Epithelial cell of esophagus (primary cell): ENCODE measurements at regions not wholly inside any gene's neighbourhood (a gene's known extent, or its start where the extent isn't known, plus 50 kb on each side); places are given as distances from the start of the nearest gene placed in this dataset.
"Not testable (repeated sequence)": the region's sequence is repeated elsewhere in the genome, so short reads cannot be mapped to it uniquely, and the experiment has no call there.

Experiments used
- DNase-seq: peaks from one replicate; pipeline ENCODE4 v3.0.0; 2010; ENCODE audit warnings: low read depth
- H3K4me3 ChIP-seq: 2 replicates; pipeline ENCODE4 v1.5.1; 2011; ENCODE audit warnings: mild to moderate bottlenecking, low read length, control low read depth
- CTCF ChIP-seq: IDR thresholded peaks from 2 replicates; pipeline ENCODE4 v1.5.1; 2011; ENCODE audit warnings: low read depth, mild to moderate bottlenecking, low read length, control low read depth, inconsistent platforms; ENCODE audit not compliant: insufficient read depth; ENCODE audit errors: missing control alignments

- peak; percentile 42 for TF ChIP-seq CTCF
These were observed 127.7 kb downstream of the MTHFS start for GRCh38 chr15:79769069-79769481.

GRCh38 chr15:79769933-79770759 is 126.7 kb downstream of the MTHFS start:
- H3K4me3 ChIP-seq = no peak overlapping the region
- no peak for TF ChIP-seq CTCF
- no peak for DNase-seq

More at GRCh38 chr15:79769069-79769481, 127.7 kb downstream of the MTHFS start:
- no peak overlapping the region for H3K4me3 ChIP-seq
- peak; percentile 21 for DNase-seq

GRCh38 chr15:79773128-79773527 is 123.7 kb downstream of the MTHFS start:
- H3K4me3 ChIP-seq = no peak overlapping the region
- DNase-seq = no peak
- no peak for TF ChIP-seq CTCF

GRCh38 chr15:79775821-79776220 is 121.0 kb downstream of the MTHFS start:
- DNase-seq = no peak
- H3K4me3 ChIP-seq = no peak overlapping the region
- TF ChIP-seq CTCF = no peak

DNA sequence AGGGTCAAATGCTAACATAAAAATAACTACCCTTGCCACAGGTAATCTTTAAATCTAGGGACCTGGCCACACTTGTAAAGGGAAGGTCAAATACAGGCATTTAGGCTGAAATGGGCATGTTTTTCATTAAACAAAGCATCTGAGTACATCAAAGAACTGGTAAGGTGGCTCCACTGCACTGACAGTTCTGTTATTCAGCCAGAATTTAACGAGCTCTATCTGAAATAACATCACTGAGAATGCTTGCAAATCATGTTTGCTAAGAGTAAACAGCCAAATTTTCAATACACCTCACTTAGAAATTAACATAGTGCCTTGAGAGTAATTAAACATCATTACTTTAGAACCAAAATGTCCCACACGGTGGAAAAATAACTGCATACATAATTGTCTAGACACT is 118.9 kb downstream of the MTHFS start:
- no peak for TF ChIP-seq CTCF
- no peak for DNase-seq
- no peak overlapping the region for H3K4me3 ChIP-seq

GRCh38 chr15:79778378-79778990 is 118.3 kb downstream of the MTHFS start:
- TF ChIP-seq CTCF = no peak
- DNase-seq = no peak

DNA sequence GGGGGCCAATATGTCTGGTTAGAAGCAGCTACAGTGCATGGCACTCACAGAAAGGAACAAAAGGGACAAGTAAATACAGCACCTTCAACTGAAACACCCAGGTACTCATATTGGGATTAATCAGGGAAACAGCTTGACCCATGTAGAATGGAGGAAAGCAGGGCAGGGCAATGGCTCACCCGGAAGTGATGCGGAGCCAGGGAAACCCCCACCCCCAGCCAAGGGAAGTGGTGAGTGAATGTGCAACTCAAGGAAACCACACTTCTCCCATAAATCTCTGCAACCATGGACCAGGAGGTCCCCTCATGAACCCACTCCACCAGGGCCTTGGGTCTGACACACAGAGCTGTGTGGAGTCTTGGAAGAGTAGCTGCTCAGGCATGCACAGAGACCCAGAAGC is 117.1 kb downstream of the MTHFS start:
- TF ChIP-seq CTCF = no peak
- DNase-seq = no peak
- H3K4me3 ChIP-seq = no peak overlapping the region

More at GRCh38 chr15:79778378-79778990, 118.3 kb downstream of the MTHFS start:
- H3K4me3 ChIP-seq = no peak overlapping the region

DNA sequence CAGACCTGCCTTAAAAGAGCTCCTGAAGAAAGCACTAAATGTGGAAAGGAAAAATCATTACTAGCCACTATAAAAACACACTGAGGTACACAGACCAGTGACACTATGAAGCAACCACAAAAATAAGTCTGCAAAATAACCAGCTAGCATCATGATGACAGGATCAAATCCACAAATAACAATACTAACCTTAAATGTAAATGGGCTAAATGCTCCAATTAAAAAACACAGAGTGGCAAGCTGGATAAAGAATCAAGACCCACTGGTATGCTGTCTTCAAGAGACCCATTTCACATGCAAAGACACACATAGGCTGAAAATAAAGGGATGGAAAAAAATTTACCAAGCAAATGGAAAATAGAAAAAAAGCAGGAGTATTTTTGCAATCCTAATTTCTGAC is 114.5 kb downstream of the MTHFS start:
- not testable (repeated sequence) for H3K4me3 ChIP-seq, DNase-seq
